ENCODE measurements at regions not wholly inside any gene's neighbourhood (a gene's known extent, or its start where the extent isn't known, plus 50 kb on each side); places are given as distances from the start of the nearest gene placed in this dataset.

GRCh38 chr5:117263231-117263630 is 688.6 kb upstream of the SEMA6A start:
- ChIA-PET CTCF (no interaction called here), SMC1A (ENCODE audit: uncharacterized antibody, unreplicated experiment) (interaction anchor here (1.7 kb wide), 1 partner anchor 10 kb away, joined by 3 read pairs; no protein-coding TSS in a partner anchor), RAD21 (ENCODE audit: unreplicated experiment) (no interaction called here), POLR2A (no interaction called here)
- no peak overlapping the region for H3K4me2 ChIP-seq (ENCODE audit: control insufficient read depth, insufficient read depth)
- DNase-seq (ENCODE audit: low read depth, low spot score) (no peak), FAIRE-seq (no peak), ATAC-seq (no peak)
- H3K36me3 ChIP-seq (ENCODE audit: control insufficient read depth in 2 of 2, insufficient read depth in 2 of 2, low read length in 1 of 2), result no peaks in the 10 kb centered on the region
- in situ Hi-C loops (cut with MboI) (no loop called here), intact Hi-C loops (cut with micrococcal nuclease; ENCODE audit: unreplicated experiment) (no loop called here)
- H3K9ac ChIP-seq (ENCODE audit: control insufficient read depth, insufficient read depth, low read length), result no peak overlapping the region
- no TSS peak for BruUV-seq (replicated peaks)
- H3K4me3 ChIP-seq, result no peak overlapping the region
- H3K79me2 ChIP-seq (ENCODE audit: control insufficient read depth, insufficient read depth, low read length), result no peaks in the 10 kb centered on the region
- H2AFZ ChIP-seq (ENCODE audit: control insufficient read depth, low read depth, low read length), result no peak overlapping the region
- H3K4me1 ChIP-seq (ENCODE audit: control insufficient read depth, insufficient read depth, low read length), result no peaks in the 10 kb centered on the region
- H4K20me1 ChIP-seq (ENCODE audit: control insufficient read depth, insufficient read depth), result no peaks in the 10 kb centered on the region
- no peaks in the 10 kb centered on the region for H3K9me3 ChIP-seq (replicated peaks; ENCODE audit: control insufficient read depth, insufficient read depth, low read length)
- no peak for TF ChIP-seq E2F4 (IDR thresholded peaks at IDR 0.05; ENCODE audit: low read depth, low read length)
- TF ChIP-seq STAT1 (conservative IDR thresholded peaks at IDR 0.05), result no peak
- no peak for TF ChIP-seq BMI1 (IDR thresholded peaks at IDR 0.05; ENCODE audit: borderline replicate concordance)
- no peak for TF ChIP-seq ETV6 (conservative IDR thresholded peaks at IDR 0.05 in 1 of 2, IDR thresholded peaks at IDR 0.05 in 1 of 2; ENCODE audit: borderline replicate concordance in 1 of 2, low read depth in 1 of 2)
- no peak for TF ChIP-seq TCF7 (IDR thresholded peaks at IDR 0.05; ENCODE audit: borderline replicate concordance)
- TF ChIP-seq RBBP5 (conservative IDR thresholded peaks at IDR 0.05), result no peak
- no peak for TF ChIP-seq MEF2A (IDR thresholded peaks at IDR 0.05; ENCODE audit: insufficient read depth, low read depth, low read length)
- no peak for TF ChIP-seq MAX (IDR thresholded peaks at IDR 0.05; ENCODE audit: low read depth, low read length)
- TF ChIP-seq CREM (IDR thresholded peaks at IDR 0.05; ENCODE audit: low read depth), result no peak
- no peak for TF ChIP-seq CEBPZ (IDR thresholded peaks at IDR 0.05; ENCODE audit: low read depth, low read length)
- no peaks in the 10 kb centered on the region for H3K27me3 ChIP-seq (replicated peaks in 1 of 2; ENCODE audit: control insufficient read depth in 2 of 2, insufficient read depth in 2 of 2, low read length in 1 of 2)
- no peak overlapping the region for H3K27ac ChIP-seq (ENCODE audit: control insufficient read depth, insufficient read depth)
- WGBS (ENCODE audit: insufficient coverage, insufficient replicate concordance, low lambda C conversion rate, missing lambda C conversion rate), result 0% methylated on average over 1 of the region's 1 CpG

Data from GM12878 (cell line).